CD14-positive monocyte (primary cell): ENCODE measurements at regions not wholly inside any gene's neighbourhood (a gene's known extent, or its start where the extent isn't known, plus 50 kb on each side); places are given as distances from the start of the nearest gene placed in this dataset.

Experiments
- DNase-seq, 3 donors: peaks; one replicate each; pipeline ENCODE4 v3.0.0-alpha.2; 2011 to 2022
- H2AFZ ChIP-seq: 2 replicates; pipeline ENCODE4 v1.6.0; 2012; ENCODE audit warnings: mild to moderate bottlenecking, low read depth, low read length, inconsistent platforms; ENCODE audit not compliant: insufficient read depth, poor library complexity, severe bottlenecking
- H3K27ac ChIP-seq, 2 donors: 1 replicate in 1 of 2; 2 replicates in 1 of 2; pipeline ENCODE4 v1.5.1; 2012 to 2013; ENCODE audit warnings: low read length in 2 of 2, control low read depth in 1 of 2, inconsistent platforms in 1 of 2, low read depth in 1 of 2, mild to moderate bottlenecking in 1 of 2
- H3K27me3 ChIP-seq, 2 donors: one replicate each; pipeline versions ENCODE4 v1.6.0 to v1.6.1; 2011 to 2013; ENCODE audit warnings: low read length in 2 of 2; ENCODE audit not compliant: control insufficient read depth in 2 of 2, insufficient read depth in 2 of 2
- H3K36me3 ChIP-seq, 2 donors: replicated peaks in 1 of 2; 1 replicate in 1 of 2; 2 replicates in 1 of 2; pipeline versions ENCODE4 v1.5.1 to v1.6.1; 2012 to 2013; ENCODE audit warnings: low read length in 2 of 2, control low read depth in 1 of 2, inconsistent platforms in 1 of 2, mild to moderate bottlenecking in 1 of 2; ENCODE audit not compliant: insufficient read depth in 2 of 2, control insufficient read depth in 1 of 2
- H3K4me1 ChIP-seq, 2 donors: 1 replicate in 1 of 2; 2 replicates in 1 of 2; pipeline versions ENCODE4 v1.5.1 to v1.6.1; 2012 to 2013; ENCODE audit warnings: low read length in 2 of 2, control low read depth in 1 of 2, inconsistent platforms in 1 of 2, mild to moderate bottlenecking in 1 of 2, moderate library complexity in 1 of 2; ENCODE audit not compliant: insufficient read depth in 2 of 2, control insufficient read depth in 1 of 2
- H3K4me2 ChIP-seq: replicated peaks from 2 replicates; pipeline ENCODE3; 2012; ENCODE audit warnings: low read length, moderate library complexity, mild to moderate bottlenecking; ENCODE audit not compliant: poor library complexity, severe bottlenecking; ENCODE audit errors: extremely low read depth
- H3K4me3 ChIP-seq, 3 experiments: fragments of 200-600 bp in 1 of 3; sonication (generic) in 1 of 3; replicated peaks in 1 of 3; 1 replicate in 2 of 3; 2 replicates in 1 of 3; pipeline ENCODE4 v1.5.1; 2011 to 2013; ENCODE audit warnings: low read length in 3 of 3, mild to moderate bottlenecking in 3 of 3, control low read depth in 2 of 3, low read depth in 2 of 3, inconsistent platforms in 1 of 3, moderate library complexity in 1 of 3
- H3K79me2 ChIP-seq: 2 replicates; pipeline ENCODE4 v1.6.0; 2012; ENCODE audit warnings: mild to moderate bottlenecking, control low read depth, inconsistent platforms, low read length, moderate library complexity; ENCODE audit not compliant: insufficient read depth
- H3K9ac ChIP-seq: 2 replicates; pipeline ENCODE4 v1.6.0; 2017; ENCODE audit warnings: low read length, mild to moderate bottlenecking; ENCODE audit not compliant: insufficient read depth, poor library complexity, severe bottlenecking
- H3K9me3 ChIP-seq, 2 donors: replicated peaks in 1 of 2; 1 replicate in 1 of 2; 2 replicates in 1 of 2; pipeline versions ENCODE4 v1.5.1 to v1.6.1; 2012 to 2013; ENCODE audit warnings: low read length in 2 of 2, control low read depth in 1 of 2; ENCODE audit not compliant: control insufficient read depth in 1 of 2, insufficient read depth in 1 of 2
- H4K20me1 ChIP-seq: 2 replicates; pipeline ENCODE4 v1.6.0; 2012; ENCODE audit warnings: mild to moderate bottlenecking, low read length, control low read depth, moderate library complexity; ENCODE audit not compliant: insufficient read depth
- H3K27ac Mint-ChIP-seq, 7 donors: one replicate each; pipeline ENCODE4 v1.8.0; 2020; ENCODE audit warnings: mild to moderate bottlenecking in 7 of 7, mixed read lengths in 7 of 7, moderate library complexity in 6 of 7, inconsistent platforms in 2 of 7
- H3K27me3 Mint-ChIP-seq, 3 donors: one replicate each; pipeline ENCODE4 v1.8.0; 2021 to 2022; ENCODE audit warnings: low read depth in 3 of 3, mild to moderate bottlenecking in 3 of 3, mixed read lengths in 3 of 3, moderate library complexity in 3 of 3, inconsistent platforms in 1 of 3
- H3K36me3 Mint-ChIP-seq, 2 donors: one replicate each; pipeline ENCODE4 v1.8.0; 2020; ENCODE audit warnings: mixed read lengths in 2 of 2, inconsistent platforms in 1 of 2, mild to moderate bottlenecking in 1 of 2
- H3K4me1 Mint-ChIP-seq: one replicate; pipeline ENCODE4 v1.8.0; 2020; ENCODE audit warnings: mild to moderate bottlenecking, mixed read lengths
- H3K4me3 Mint-ChIP-seq, 2 donors: one replicate each; pipeline ENCODE4 v1.8.0; 2020; ENCODE audit warnings: mild to moderate bottlenecking in 2 of 2, mixed read lengths in 2 of 2, moderate library complexity in 1 of 2
- H3K9me3 Mint-ChIP-seq, 7 donors: one replicate each; pipeline ENCODE4 v1.8.0; 2020 to 2022; ENCODE audit warnings: mixed read lengths in 7 of 7, mild to moderate bottlenecking in 6 of 7, moderate library complexity in 6 of 7, inconsistent platforms in 2 of 7
- WGBS: methylation state at CpG from one replicate; pipeline ENCODE4 v1.1.5; 2013; ENCODE audit warnings: missing lambda C conversion rate; ENCODE audit not compliant: insufficient coverage; 5-methylcytosine and 5-hydroxymethylcytosine counted together
- intact Hi-C, 2 donors: fragments of 100-400 bp; cut with micrococcal nuclease; formaldehyde crosslinking; loops; one replicate each; pipeline versions ENCODE4 v1.15.0 to v1.15.1; 2023
- TF ChIP-seq, protein P1 (sequence below): fragments of 200-600 bp; IDR thresholded peaks from one replicate; pipeline ENCODE4 v1.8.0; 2022; ENCODE audit warnings: antibody characterized with exemption, mild to moderate bottlenecking

DNA sequence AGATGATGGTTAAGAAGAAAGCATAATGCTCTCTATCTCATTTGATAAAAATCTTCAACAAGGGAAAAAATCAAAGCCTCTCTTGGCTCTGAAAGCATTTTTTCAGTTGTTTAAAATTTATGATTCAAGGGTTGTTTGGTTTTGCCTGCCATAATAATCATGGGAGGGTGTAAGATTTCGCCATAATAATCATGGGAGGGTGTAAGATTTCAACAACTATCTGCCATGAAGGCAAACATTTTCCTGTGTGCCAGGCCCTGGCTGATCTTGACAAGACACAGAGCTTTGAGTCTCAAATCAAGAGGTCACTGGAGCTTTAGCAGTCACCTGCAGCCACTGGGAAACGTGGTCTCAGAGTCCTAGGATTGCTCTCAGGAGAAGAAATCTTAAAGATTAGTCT, 175.1 kb upstream of the PIEZO2 start:
- Histone ChIP-seq H3K79me2 (no peaks in the 10 kb centered on the region), H3K27ac (no peak overlapping the region), H3K9me3 (no peaks in the 10 kb centered on the region), H4K20me1 (no peaks in the 10 kb centered on the region), H3K4me2 (no peak overlapping the region), H3K36me3 (no peaks in the 10 kb centered on the region), H3K9ac (no peak overlapping the region), H3K4me1 (no peaks in the 10 kb centered on the region), H3K27me3 (no peaks in the 10 kb centered on the region), H2AFZ (no peak overlapping the region), H3K4me3 (no peak overlapping the region)
- Mint-ChIP-seq H3K4me3 (no peak overlapping the region), H3K4me1 (peaks cover 12% of the 10 kb centered on the region), H3K27me3 (peaks cover 0 to 5% (median 4%) of the 10 kb centered on the region in 3 donors), H3K9me3 (peaks cover 0 to 6% (median 2%) of the 10 kb centered on the region in 7 donors), H3K36me3 (no peaks in the 10 kb centered on the region), H3K27ac (no peak overlapping the region)
- intact Hi-C loops: no loop called here
- no peak for DNase-seq
- 71% methylated on average over 1 of the region's 2 CpGs for WGBS
- TF ChIP-seq, protein P1, sequence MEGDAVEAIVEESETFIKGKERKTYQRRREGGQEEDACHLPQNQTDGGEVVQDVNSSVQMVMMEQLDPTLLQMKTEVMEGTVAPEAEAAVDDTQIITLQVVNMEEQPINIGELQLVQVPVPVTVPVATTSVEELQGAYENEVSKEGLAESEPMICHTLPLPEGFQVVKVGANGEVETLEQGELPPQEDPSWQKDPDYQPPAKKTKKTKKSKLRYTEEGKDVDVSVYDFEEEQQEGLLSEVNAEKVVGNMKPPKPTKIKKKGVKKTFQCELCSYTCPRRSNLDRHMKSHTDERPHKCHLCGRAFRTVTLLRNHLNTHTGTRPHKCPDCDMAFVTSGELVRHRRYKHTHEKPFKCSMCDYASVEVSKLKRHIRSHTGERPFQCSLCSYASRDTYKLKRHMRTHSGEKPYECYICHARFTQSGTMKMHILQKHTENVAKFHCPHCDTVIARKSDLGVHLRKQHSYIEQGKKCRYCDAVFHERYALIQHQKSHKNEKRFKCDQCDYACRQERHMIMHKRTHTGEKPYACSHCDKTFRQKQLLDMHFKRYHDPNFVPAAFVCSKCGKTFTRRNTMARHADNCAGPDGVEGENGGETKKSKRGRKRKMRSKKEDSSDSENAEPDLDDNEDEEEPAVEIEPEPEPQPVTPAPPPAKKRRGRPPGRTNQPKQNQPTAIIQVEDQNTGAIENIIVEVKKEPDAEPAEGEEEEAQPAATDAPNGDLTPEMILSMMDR: no peak

DNA sequence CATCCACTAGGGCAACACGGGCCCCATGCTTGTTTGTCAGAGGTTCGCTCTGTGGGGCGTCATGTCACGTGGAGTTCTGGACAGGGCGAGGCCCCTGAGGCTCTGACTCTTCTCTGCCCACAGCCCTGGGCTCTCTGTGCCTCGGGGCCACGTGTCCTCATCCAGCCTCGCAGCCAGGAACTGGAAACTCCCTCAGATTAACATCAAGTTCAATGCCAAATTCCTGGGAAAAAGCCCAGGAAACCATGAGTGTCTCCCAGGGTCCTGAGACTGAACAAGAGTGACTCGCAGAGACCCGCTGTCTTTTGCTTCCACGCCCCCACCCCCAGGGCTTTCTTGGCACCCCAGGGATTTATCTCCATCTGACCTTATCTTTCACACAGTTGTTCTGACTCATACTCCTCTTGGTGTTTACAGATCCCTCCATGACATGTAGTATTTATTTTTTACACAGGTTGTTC, 174.0 kb upstream of the PIEZO2 start:
- Histone ChIP-seq H2AFZ (no peak overlapping the region), H3K27me3 (no peaks in the 10 kb centered on the region), H3K79me2 (no peaks in the 10 kb centered on the region), H3K36me3 (no peaks in the 10 kb centered on the region), H3K9ac (no peak overlapping the region), H3K27ac (no peak overlapping the region), H3K4me3 (no peak overlapping the region), H3K9me3 (no peaks in the 10 kb centered on the region), H3K4me2 (no peak overlapping the region), H3K4me1 (no peaks in the 10 kb centered on the region), H4K20me1 (no peaks in the 10 kb centered on the region)
- H3K4me1 Mint-ChIP-seq: peaks cover 12% of the 10 kb centered on the region
- TF ChIP-seq, protein P1: no peak
- WGBS: 92% methylated on average over 8 of the region's 11 CpGs
- DNase-seq: no peak
- H3K4me3 Mint-ChIP-seq: no peak overlapping the region
- intact Hi-C loops: no loop called here
- peaks cover 0 to 4% (median 2%) of the 10 kb centered on the region in 7 donors for H3K9me3 Mint-ChIP-seq
- peaks cover 0 to 5% (median 4%) of the 10 kb centered on the region in 3 donors for H3K27me3 Mint-ChIP-seq
- H3K27ac Mint-ChIP-seq: no peak overlapping the region
- H3K36me3 Mint-ChIP-seq: no peaks in the 10 kb centered on the region
